GM12878 (cell line): ENCODE measurements at regions not wholly inside any gene's neighbourhood (a gene's known extent, or its start where the extent isn't known, plus 50 kb on each side); places are given as distances from the start of the nearest gene placed in this dataset.

Experiments used
- ATAC-seq: fragments of 200-7000 bp; cut with Tn5 transposase; 3 replicates; pipeline ENCODE4 v1.9.1; 2020; ENCODE audit warnings: mild to moderate bottlenecking, moderate library complexity
- BruUV-seq: library from RNA; stranded (reverse); fragments of 400-500 nt; replicated peaks from 2 replicates; lab custom pipeline; 2021; lab: Mats Ljungman, UMichigan
- CTCF ChIA-PET: fragments of 300-600 bp; sonication (Branson Sonifier 250); formaldehyde crosslinking; extraction: SDS; loops from one replicate; lab custom pipeline; 2021; ENCODE audit warnings: inconsistent platforms; lab: Yijun Ruan, JAX
- POLR2A ChIA-PET: fragments of 350-600 bp; formaldehyde crosslinking; extraction: SDS; loops from one replicate; lab custom pipeline; 2021; ENCODE audit warnings: inconsistent platforms; lab: Charles Lee
- RAD21 ChIA-PET: fragments of 300-600 bp; sonication (Branson Sonifier 250); formaldehyde crosslinking; loops from one replicate; lab custom pipeline; 2023; ENCODE audit warnings: antibody characterized with exemption; ENCODE audit not compliant: unreplicated experiment; lab: Charles Lee
- SMC1A ChIA-PET: fragments of 300-600 bp; sonication (Branson Sonifier 250); formaldehyde crosslinking; loops from one replicate; lab custom pipeline; 2023; ENCODE audit not compliant: unreplicated experiment, uncharacterized antibody; lab: Charles Lee
- DNase-seq: peaks from one replicate; pipeline ENCODE4 v3.0.0-alpha.2; 2011; ENCODE audit warnings: low read depth, low spot score
- FAIRE-seq: peaks from 3 replicates; lab custom pipeline; 2011; peaks lifted over from hg19 to GRCh38; lab: Jason Lieb, UNC
- H2AFZ ChIP-seq: 2 replicates; pipeline ENCODE4 v1.6.0; 2011; ENCODE audit warnings: low read depth, low read length, control low read depth; ENCODE audit not compliant: control insufficient read depth
- H3K27ac ChIP-seq: 2 replicates; pipeline ENCODE4 v1.5.1; 2011; ENCODE audit warnings: control low read depth; ENCODE audit not compliant: control insufficient read depth, insufficient read depth
- H3K27me3 ChIP-seq, 2 experiments: replicated peaks in 1 of 2; 2 replicates each; pipeline versions ENCODE4 v1.6.0 to v1.6.1; 2011; ENCODE audit warnings: low read length in 1 of 2; ENCODE audit not compliant: control insufficient read depth in 2 of 2, insufficient read depth in 2 of 2
- H3K36me3 ChIP-seq, 2 experiments: 2 replicates each; pipeline ENCODE4 v1.5.1; 2011; ENCODE audit warnings: low read length in 1 of 2; ENCODE audit not compliant: control insufficient read depth in 2 of 2, insufficient read depth in 2 of 2
- H3K4me1 ChIP-seq: 2 replicates; pipeline ENCODE4 v1.6.1; 2011; ENCODE audit warnings: mild to moderate bottlenecking, low read length, moderate library complexity, mixed read lengths; ENCODE audit not compliant: control insufficient read depth, insufficient read depth
- H3K4me2 ChIP-seq: 2 replicates; pipeline ENCODE4 v1.6.0; 2011; ENCODE audit warnings: control low read depth; ENCODE audit not compliant: control insufficient read depth, insufficient read depth
- H3K4me3 ChIP-seq: fragments of 200-600 bp; sonication (generic); 2 replicates; pipeline ENCODE4 v1.5.1; 2016
- H3K79me2 ChIP-seq: 2 replicates; pipeline ENCODE4 v1.6.0; 2011; ENCODE audit warnings: low read length; ENCODE audit not compliant: control insufficient read depth, insufficient read depth
- H3K9ac ChIP-seq: 2 replicates; pipeline ENCODE4 v1.8.0; 2011; ENCODE audit warnings: low read length, control low read depth, mixed read lengths; ENCODE audit not compliant: control insufficient read depth, insufficient read depth
- H3K9me3 ChIP-seq: replicated peaks from 3 replicates; pipeline ENCODE4 v1.5.1; 2011; ENCODE audit warnings: mild to moderate bottlenecking, low read length; ENCODE audit not compliant: control insufficient read depth, insufficient read depth
- H4K20me1 ChIP-seq: 2 replicates; pipeline ENCODE4 v1.6.0; 2011; ENCODE audit not compliant: control insufficient read depth, insufficient read depth
- BCL11A ChIP-seq: IDR thresholded peaks from 2 replicates; pipeline ENCODE4 v1.6.1; 2011; ENCODE audit warnings: low read depth, low read length
- BHLHE40 ChIP-seq, 2 experiments: fragments of 450-650 bp in 1 of 2; IDR thresholded peaks; 2 replicates each; pipeline ENCODE4 v1.6.1; 2011 to 2017; ENCODE audit warnings: low read depth in 2 of 2, borderline replicate concordance in 1 of 2, improper control_type of control experiment in 1 of 2, low read length in 1 of 2, mild to moderate bottlenecking in 1 of 2
- BRCA1 ChIP-seq: IDR thresholded peaks from 2 replicates; pipeline ENCODE4 v1.6.1; 2011; ENCODE audit warnings: low read depth, low read length, improper control_type of control experiment
- EGR1 ChIP-seq, 2 experiments: IDR thresholded peaks; 1 replicate in 1 of 2; 2 replicates in 1 of 2; pipeline ENCODE4 v1.6.1; 2011 to 2012; ENCODE audit warnings: low read depth in 2 of 2, low read length in 2 of 2, borderline replicate concordance in 1 of 2, mild to moderate bottlenecking in 1 of 2, moderate library complexity in 1 of 2
- FOXM1 ChIP-seq: IDR thresholded peaks from 2 replicates; pipeline ENCODE4 v1.6.1; 2012; ENCODE audit warnings: low read depth, mild to moderate bottlenecking, inconsistent platforms, low read length, moderate library complexity
- IRF4 ChIP-seq: IDR thresholded peaks from 2 replicates; pipeline ENCODE4 v1.6.1; 2011; ENCODE audit warnings: low read depth, low read length
- RAD21 ChIP-seq: IDR thresholded peaks from 2 replicates; pipeline ENCODE4 v1.6.1; 2011; ENCODE audit warnings: mild to moderate bottlenecking, low read depth, low read length, moderate library complexity; ENCODE audit not compliant: insufficient read depth
- RB1 ChIP-seq: fragments of 450-650 bp; formaldehyde crosslinking; IDR thresholded peaks from 2 replicates; pipeline ENCODE4 v1.6.1; 2017; ENCODE audit warnings: mild to moderate bottlenecking, borderline replicate concordance
- RUNX3 ChIP-seq: IDR thresholded peaks from 2 replicates; pipeline ENCODE4 v1.6.1; 2012; ENCODE audit warnings: low read length, inconsistent platforms
- SIX5 ChIP-seq: IDR thresholded peaks from 2 replicates; pipeline ENCODE4 v1.6.1; 2011; ENCODE audit warnings: mild to moderate bottlenecking, low read depth, low read length, moderate library complexity; ENCODE audit not compliant: severe bottlenecking
- SP1 ChIP-seq: IDR thresholded peaks from one replicate; pipeline ENCODE4 v1.6.1; 2011; ENCODE audit warnings: low read depth, low read length
- TCF3 ChIP-seq: IDR thresholded peaks from 2 replicates; pipeline ENCODE4 v1.6.1; 2012; ENCODE audit warnings: low read depth, mild to moderate bottlenecking, low read length, borderline replicate concordance; ENCODE audit not compliant: insufficient read depth
- ZNF274 ChIP-seq: IDR thresholded peaks from one replicate; pipeline ENCODE4 v1.8.0; 2011; ENCODE audit not compliant: insufficient read length, insufficient read depth
- WGBS: methylation state at CpG from one replicate; pipeline ENCODE4 v1.1.6; 2016; ENCODE audit warnings: low lambda C conversion rate; ENCODE audit not compliant: insufficient replicate concordance, insufficient coverage; ENCODE audit errors: missing lambda C conversion rate; 5-methylcytosine and 5-hydroxymethylcytosine counted together
- in situ Hi-C: fragments of 300-500 bp; cut with MboI; formaldehyde crosslinking; loops from 9 replicates; pipeline ENCODE4 v1.14.3; 2018; ENCODE audit warnings: mixed read lengths
- intact Hi-C: fragments of 100-400 bp; cut with micrococcal nuclease; formaldehyde crosslinking; loops from one replicate; pipeline ENCODE4 v1.14.2; 2022; ENCODE audit not compliant: unreplicated experiment
- TF ChIP-seq, protein P1 (sequence below): fragments of 450-650 bp; IDR thresholded peaks from 2 replicates; pipeline ENCODE4 v1.6.1; 2018; ENCODE audit warnings: borderline replicate concordance, mild to moderate bottlenecking; ENCODE audit not compliant: partially characterized antibody

DNA sequence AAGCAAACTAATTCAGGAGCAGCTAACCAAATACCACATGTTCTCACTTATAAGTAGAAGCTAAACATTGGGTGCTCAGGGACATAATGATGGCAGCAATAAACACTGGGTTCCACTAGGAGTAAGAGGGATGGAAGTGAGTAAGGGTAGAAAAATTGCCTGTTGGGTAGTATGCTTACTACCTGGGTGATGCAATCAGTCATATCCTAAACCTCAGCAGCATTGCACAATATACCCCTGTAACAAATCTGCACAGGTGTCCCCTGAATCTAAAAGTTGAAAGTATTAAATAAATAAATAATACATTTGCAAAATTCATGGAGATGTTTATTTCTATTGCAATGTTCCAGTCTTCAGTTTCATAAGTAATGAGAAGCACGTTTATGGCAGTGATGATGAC lies 409.8 kb upstream of the FOXG1 start:
- FAIRE-seq (no peak), ATAC-seq (no peak), DNase-seq (no peak)
- 0% methylated on average over 1 of the region's 1 CpG for WGBS
- ChIA-PET SMC1A (no interaction called here), CTCF (no interaction called here), RAD21 (no interaction called here), POLR2A (no interaction called here)
- no peak overlapping the region for H3K9ac ChIP-seq
- H2AFZ ChIP-seq, result no peak overlapping the region
- H3K27ac ChIP-seq, result no peak overlapping the region
- no peaks in the 10 kb centered on the region for H3K36me3 ChIP-seq
- no peaks in the 10 kb centered on the region for H3K79me2 ChIP-seq
- H3K4me3 ChIP-seq, result no peak overlapping the region
- H3K9me3 ChIP-seq, result no peaks in the 10 kb centered on the region; the same call in 2 of the 3 replicates
- in situ Hi-C loops, result no loop called here
- TF ChIP-seq ZNF274 (no peak), EGR1 (IDR thresholded peaks at IDR 0.05; ENCODE audit: borderline replicate concordance in 1 of 2, low read depth in 2 of 2, low read length in 2 of 2) (no peak), BRCA1 (no peak), TCF3 (no peak), IRF4 (no peak), BCL11A (no peak), RAD21 (no peak), SP1 (no peak), BHLHE40 (IDR thresholded peaks at IDR 0.05; ENCODE audit: borderline replicate concordance in 1 of 2, low read depth in 2 of 2, low read length in 1 of 2) (no peak), SIX5 (no peak), FOXM1 (no peak), RB1 (no peak), RUNX3 (no peak)
- TF ChIP-seq, protein P1, sequence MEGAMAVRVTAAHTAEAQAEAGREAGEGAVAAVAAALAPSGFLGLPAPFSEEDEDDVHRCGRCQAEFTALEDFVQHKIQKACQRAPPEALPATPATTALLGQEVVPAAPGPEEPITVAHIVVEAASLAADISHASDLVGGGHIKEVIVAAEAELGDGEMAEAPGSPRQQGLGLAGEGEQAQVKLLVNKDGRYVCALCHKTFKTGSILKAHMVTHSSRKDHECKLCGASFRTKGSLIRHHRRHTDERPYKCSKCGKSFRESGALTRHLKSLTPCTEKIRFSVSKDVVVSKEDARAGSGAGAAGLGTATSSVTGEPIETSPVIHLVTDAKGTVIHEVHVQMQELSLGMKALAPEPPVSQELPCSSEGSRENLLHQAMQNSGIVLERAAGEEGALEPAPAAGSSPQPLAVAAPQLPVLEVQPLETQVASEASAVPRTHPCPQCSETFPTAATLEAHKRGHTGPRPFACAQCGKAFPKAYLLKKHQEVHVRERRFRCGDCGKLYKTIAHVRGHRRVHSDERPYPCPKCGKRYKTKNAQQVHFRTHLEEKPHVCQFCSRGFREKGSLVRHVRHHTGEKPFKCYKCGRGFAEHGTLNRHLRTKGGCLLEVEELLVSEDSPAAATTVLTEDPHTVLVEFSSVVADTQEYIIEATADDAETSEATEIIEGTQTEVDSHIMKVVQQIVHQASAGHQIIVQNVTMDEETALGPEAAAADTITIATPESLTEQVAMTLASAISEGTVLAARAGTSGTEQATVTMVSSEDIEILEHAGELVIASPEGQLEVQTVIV, result no peak
- no peaks in the 10 kb centered on the region for H4K20me1 ChIP-seq
- H3K4me1 ChIP-seq, result no peaks in the 10 kb centered on the region
- BruUV-seq, result no TSS peak
- intact Hi-C loops, result no loop called here
- no peak overlapping the region for H3K4me2 ChIP-seq
- no peaks in the 10 kb centered on the region for H3K27me3 ChIP-seq
